Renal cortical epithelial cell (primary cell): ENCODE measurements at regions not wholly inside any gene's neighbourhood (a gene's known extent, or its start where the extent isn't known, plus 50 kb on each side); places are given as distances from the start of the nearest gene placed in this dataset.
"Not testable (repeated sequence)": the region's sequence is repeated elsewhere in the genome, so short reads cannot be mapped to it uniquely, and the experiment has no call there.

Source experiments
- DNase-seq: peaks from one replicate; pipeline ENCODE4 v3.0.0-alpha.2; 2011; ENCODE audit warnings: low read depth

GRCh38 chr7:36037121-36037662 is 115.9 kb upstream of the EEPD1 start:
- peak; percentile 74 for DNase-seq

- DNase-seq: no peak
These were observed 114.9 kb upstream of the EEPD1 start for GRCh38 chr7:36038063-36038721.

- no peak for DNase-seq
These were observed 113.8 kb upstream of the EEPD1 start for GRCh38 chr7:36039243-36039642.

GRCh38 chr7:36039671-36040070 is 113.4 kb upstream of the EEPD1 start:
- DNase-seq: no peak

GRCh38 chr7:36040679-36041078 is 112.4 kb upstream of the EEPD1 start:
- no peak for DNase-seq

- no peak for DNase-seq
These were observed 108.8 kb upstream of the EEPD1 start for GRCh38 chr7:36044101-36044892.

- DNase-seq: no peak
These were observed 107.7 kb upstream of the EEPD1 start for GRCh38 chr7:36045326-36045725.

- DNase-seq: no peak
These were observed 107.2 kb upstream of the EEPD1 start for GRCh38 chr7:36045830-36046341.

- no peak for DNase-seq
These were observed 105.9 kb upstream of the EEPD1 start for GRCh38 chr7:36047091-36047658.

GRCh38 chr7:36048141-36048901 is 104.7 kb upstream of the EEPD1 start:
- DNase-seq: peak; percentile 9

GRCh38 chr7:36048902-36049240 is 104.2 kb upstream of the EEPD1 start:
- no peak for DNase-seq

GRCh38 chr7:36051501-36051900 is 101.6 kb upstream of the EEPD1 start:
- no peak for DNase-seq

- DNase-seq: no peak
These were observed 99.5 kb upstream of the EEPD1 start for GRCh38 chr7:36053589-36053988.

- no peak for DNase-seq
These were observed 98.4 kb upstream of the EEPD1 start for GRCh38 chr7:36054637-36055036.

GRCh38 chr7:36055207-36055606 is 97.8 kb upstream of the EEPD1 start:
- DNase-seq: no peak

GRCh38 chr7:36057323-36057722 is 95.7 kb upstream of the EEPD1 start:
- DNase-seq: no peak

GRCh38 chr7:36058020-36058592 is 94.9 kb upstream of the EEPD1 start:
- no peak for DNase-seq

- DNase-seq: not testable (repeated sequence)
These were observed 92.7 kb upstream of the EEPD1 start for GRCh38 chr7:36060388-36060787.

GRCh38 chr7:36062154-36062815 is 90.8 kb upstream of the EEPD1 start:
- DNase-seq: no peak

GRCh38 chr7:36064676-36065075 is 88.4 kb upstream of the EEPD1 start:
- no peak for DNase-seq
